ENCODE measurements at regions not wholly inside any gene's neighbourhood (a gene's known extent, or its start where the extent isn't known, plus 50 kb on each side); places are given as distances from the start of the nearest gene placed in this dataset.

GRCh38 chr6:166744223-166745134 lies 117.4 kb upstream of the RPS6KA2 start:
- no peaks in the 10 kb centered on the region for H3K36me3 ChIP-seq
- TF ChIP-seq CTCF (IDR thresholded peaks at IDR 0.05) = no peak
- H3K27ac ChIP-seq = no peak overlapping the region
- ATAC-seq (no peak), DNase-seq (no peak)
- no peak overlapping the region for H3K4me3 ChIP-seq
- H3K4me1 ChIP-seq = no peaks in the 10 kb centered on the region
- no peaks in the 10 kb centered on the region for H3K27me3 ChIP-seq (ENCODE audit: low read depth)
- intact Hi-C loops (cut with DNase I) = no loop called here
- H3K9me3 ChIP-seq = no peaks in the 10 kb centered on the region

GRCh38 chr6:166743406-166744222 lies 116.6 kb upstream of the RPS6KA2 start:
- Histone ChIP-seq H3K27ac (peak overlapping the region; percentile 36), H3K36me3 (no peaks in the 10 kb centered on the region), H3K9me3 (no peaks in the 10 kb centered on the region), H3K4me3 (no peak overlapping the region), H3K27me3 (ENCODE audit: low read depth) (no peaks in the 10 kb centered on the region), H3K4me1 (no peaks in the 10 kb centered on the region)
- no peak for TF ChIP-seq CTCF (IDR thresholded peaks at IDR 0.05)
- ATAC-seq = peak; percentile 77 to 82
- no peak for DNase-seq
- intact Hi-C loops (cut with DNase I) = no loop called here

- no peaks in the 10 kb centered on the region for H3K27me3 ChIP-seq (ENCODE audit: low read depth)
- no peak overlapping the region for H3K27ac ChIP-seq
- DNase-seq = no peak
- no peaks in the 10 kb centered on the region for H3K4me1 ChIP-seq
- no peaks in the 10 kb centered on the region for H3K9me3 ChIP-seq
- intact Hi-C loops (cut with DNase I) = no loop called here
- ATAC-seq = no peak
- H3K4me3 ChIP-seq = no peak overlapping the region
- no peaks in the 10 kb centered on the region for H3K36me3 ChIP-seq
- TF ChIP-seq CTCF (IDR thresholded peaks at IDR 0.05) = no peak
Measured at GRCh38 chr6:166742981-166743380, 115.9 kb upstream of the RPS6KA2 start.

GRCh38 chr6:166739976-166740318 lies 112.9 kb upstream of the RPS6KA2 start:
- H3K27me3 ChIP-seq (ENCODE audit: low read depth) = no peaks in the 10 kb centered on the region
- no peaks in the 10 kb centered on the region for H3K4me1 ChIP-seq
- H3K9me3 ChIP-seq = no peaks in the 10 kb centered on the region
- DNase-seq (no peak), ATAC-seq (no peak)
- no peak for TF ChIP-seq CTCF (IDR thresholded peaks at IDR 0.05)
- H3K4me3 ChIP-seq = no peak overlapping the region
- H3K36me3 ChIP-seq = no peaks in the 10 kb centered on the region
- intact Hi-C loops (cut with DNase I) = no loop called here
- H3K27ac ChIP-seq = no peak overlapping the region

- no peak overlapping the region for H3K27ac ChIP-seq
- no peaks in the 10 kb centered on the region for H3K27me3 ChIP-seq (ENCODE audit: low read depth)
- intact Hi-C loops (cut with DNase I) = no loop called here
- no peak for DNase-seq
- no peak for TF ChIP-seq CTCF (IDR thresholded peaks at IDR 0.05)
- no peaks in the 10 kb centered on the region for H3K9me3 ChIP-seq
- no peaks in the 10 kb centered on the region for H3K36me3 ChIP-seq
- no peak overlapping the region for H3K4me3 ChIP-seq
- no peak for ATAC-seq
- no peaks in the 10 kb centered on the region for H3K4me1 ChIP-seq
Measured at GRCh38 chr6:166739117-166739975, 112.3 kb upstream of the RPS6KA2 start.
